DOHH2 (cell line): ENCODE measurements at regions not wholly inside any gene's neighbourhood (a gene's known extent, or its start where the extent isn't known, plus 50 kb on each side); places are given as distances from the start of the nearest gene placed in this dataset.

Experiments
- CTCF ChIP-seq: fragments of 200-600 bp; sonication (generic); IDR thresholded peaks from one replicate; pipeline ENCODE4 v1.5.1; 2014; ENCODE audit warnings: antibody characterized with exemption, mild to moderate bottlenecking, low read depth, low read length; ENCODE audit not compliant: poor library complexity, severe bottlenecking
- EZH2phosphoT487 ChIP-seq: fragments of 200-600 bp; sonication (generic); IDR thresholded peaks from 2 replicates; pipeline ENCODE4 v1.6.1; 2017; ENCODE audit warnings: borderline replicate concordance, mild to moderate bottlenecking, antibody characterized with exemption, low read length, moderate library complexity, mixed read lengths

- TF ChIP-seq CTCF (no peak), EZH2phosphoT487 (no peak)
Measured at GRCh38 chr18:24918257-24918656, 433.7 kb downstream of the ZNF521 start.
